ENCODE measurements at regions not wholly inside any gene's neighbourhood (a gene's known extent, or its start where the extent isn't known, plus 50 kb on each side); places are given as distances from the start of the nearest gene placed in this dataset.

- TF ChIP-seq CTCF (IDR thresholded peaks at IDR 0.05) (no peak), GATA2 (CRISPR knock-in tag; IDR thresholded peaks at IDR 0.05) (no peak), RCOR1 (IDR thresholded peaks at IDR 0.05; ENCODE audit: low read length) (no peak), EP300 (IDR thresholded peaks at IDR 0.05; ENCODE audit: borderline replicate concordance in 1 of 2, low read depth in 1 of 2, low read length in 1 of 2) (no peak), NRF1 (IDR thresholded peaks at IDR 0.05; ENCODE audit: low read depth, low read length) (no peak), MAX (IDR thresholded peaks at IDR 0.05; ENCODE audit: low read depth) (no peak), RAD21 (IDR thresholded peaks at IDR 0.05; ENCODE audit: low read length) (no peak), POLR2AphosphoS5 (IDR thresholded peaks at IDR 0.05; ENCODE audit: low read depth, low read length) (no peak), SMC3 (IDR thresholded peaks at IDR 0.05; ENCODE audit: low read depth, low read length) (no peak), TAF1 (IDR thresholded peaks at IDR 0.05; ENCODE audit: borderline replicate concordance, low read depth, low read length) (no peak), JUND (IDR thresholded peaks at IDR 0.05) (no peak), SIN3A (IDR thresholded peaks at IDR 0.05; ENCODE audit: borderline replicate concordance, low read depth, low read length) (no peak), IRF3 (IDR thresholded peaks at IDR 0.05; ENCODE audit: low read depth, low read length) (no peak), PBX3 (IDR thresholded peaks at IDR 0.05) (no peak)
These were observed 780.2 kb upstream of the TBX3 start for GRCh38 chr12:115464111-115464581.

Measured in SK-N-SH (cell line).